Gastrocnemius medialis (tissue), 4 donors: ENCODE measurements at regions not wholly inside any gene's neighbourhood (a gene's known extent, or its start where the extent isn't known, plus 50 kb on each side); places are given as distances from the start of the nearest gene placed in this dataset.

Experiments
- ATAC-seq, 2 donors: fragments of 150-250 bp; one replicate each; pipeline ENCODE4 v1.9.1; 2016
- DNase-seq, 2 donors: peaks; one replicate each; pipeline ENCODE4 v3.0.0-alpha.2; 2019
- H3K27ac ChIP-seq, 4 donors: fragments of 200-600 bp; sonication (generic); 1 replicate in 1 of 4; 2 replicates in 3 of 4; pipeline ENCODE4 v1.5.1; 2016 to 2018; ENCODE audit warnings: mild to moderate bottlenecking in 2 of 4, moderate library complexity in 1 of 4
- H3K27me3 ChIP-seq, 3 donors: fragments of 200-600 bp; sonication (generic) in 2 of 3; 1 replicate in 1 of 3; 2 replicates in 2 of 3; pipeline versions ENCODE4 v1.5.1 to v1.6.0; 2016 to 2019; ENCODE audit warnings: mild to moderate bottlenecking in 1 of 3, moderate library complexity in 1 of 3
- H3K36me3 ChIP-seq, 2 donors: fragments of 200-600 bp; sonication (generic) in 1 of 2; one replicate each; pipeline ENCODE4 v1.5.1; 2017 to 2018
- H3K4me1 ChIP-seq, 2 donors: fragments of 200-600 bp; sonication (generic) in 1 of 2; one replicate each; pipeline ENCODE4 v1.5.1; 2016 to 2017; ENCODE audit warnings: mild to moderate bottlenecking in 2 of 2
- H3K4me3 ChIP-seq, 4 donors: fragments of 200-600 bp; sonication (generic) in 3 of 4; 1 replicate in 1 of 4; 2 replicates in 3 of 4; pipeline ENCODE4 v1.5.1; 2016 to 2019; ENCODE audit warnings: mild to moderate bottlenecking in 2 of 4
- H3K9me3 ChIP-seq, 3 donors: fragments of 200-600 bp; sonication (generic) in 2 of 3; 1 replicate in 1 of 3; 2 replicates in 2 of 3; pipeline ENCODE4 v1.5.1; 2016 to 2019
- POLR2A ChIP-seq, 2 donors: fragments of 450-650 bp; IDR thresholded peaks; one replicate each; pipeline ENCODE4 v1.6.1; 2017; ENCODE audit warnings: antibody characterized with exemption in 2 of 2, mild to moderate bottlenecking in 2 of 2, moderate library complexity in 2 of 2
- in situ Hi-C, 4 donors: fragments of 200-750 bp; cut with MboI; loops; one replicate each; pipeline versions ENCODE4 v1.15.0 to v1.8.0; 2017; ENCODE audit warnings: low sequenced_read_pairs in 4 of 4
- intact Hi-C: fragments of 100-400 bp; cut with DNase I; formaldehyde crosslinking; loops from one replicate; pipeline ENCODE4 v1.15.1; 2023; ENCODE audit warnings: low total_unique reads
- TF ChIP-seq, protein P1 (sequence below), 5 experiments: fragments of 450-650 bp in 3 of 5; fragments of 200-600 bp in 2 of 5; sonication (generic) in 2 of 5; IDR thresholded peaks in 4 of 5; conservative IDR thresholded peaks in 1 of 5; 1 replicate in 4 of 5; 2 replicates in 1 of 5; pipeline ENCODE4 v1.5.1; 2016 to 2019; ENCODE audit warnings: antibody characterized with exemption in 5 of 5, mild to moderate bottlenecking in 3 of 5, moderate library complexity in 3 of 5

DNA sequence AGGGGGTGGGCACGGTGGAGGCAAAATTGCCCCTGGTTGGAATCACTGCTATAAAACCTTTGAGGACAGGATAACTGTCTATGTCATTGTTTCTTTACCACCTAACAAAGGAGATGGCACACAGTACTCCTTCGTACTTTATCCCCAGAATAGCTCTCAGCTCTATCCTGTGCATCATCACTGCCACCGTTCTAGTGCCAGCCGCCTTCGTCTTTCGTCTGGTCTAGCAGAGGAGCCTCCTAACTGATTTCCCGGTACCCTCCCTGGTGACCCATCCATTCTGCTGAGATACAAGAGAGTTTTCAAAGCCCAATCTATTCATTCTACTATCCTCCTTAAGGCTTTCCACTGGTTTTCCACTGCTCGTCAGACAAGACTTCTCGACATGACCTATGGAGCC is 67.9 kb upstream of the PRICKLE2 start:
- H3K27ac ChIP-seq: no peak overlapping the region
- no peak for TF ChIP-seq POLR2A (IDR thresholded peaks at IDR 0.05)
- TF ChIP-seq, protein P1, sequence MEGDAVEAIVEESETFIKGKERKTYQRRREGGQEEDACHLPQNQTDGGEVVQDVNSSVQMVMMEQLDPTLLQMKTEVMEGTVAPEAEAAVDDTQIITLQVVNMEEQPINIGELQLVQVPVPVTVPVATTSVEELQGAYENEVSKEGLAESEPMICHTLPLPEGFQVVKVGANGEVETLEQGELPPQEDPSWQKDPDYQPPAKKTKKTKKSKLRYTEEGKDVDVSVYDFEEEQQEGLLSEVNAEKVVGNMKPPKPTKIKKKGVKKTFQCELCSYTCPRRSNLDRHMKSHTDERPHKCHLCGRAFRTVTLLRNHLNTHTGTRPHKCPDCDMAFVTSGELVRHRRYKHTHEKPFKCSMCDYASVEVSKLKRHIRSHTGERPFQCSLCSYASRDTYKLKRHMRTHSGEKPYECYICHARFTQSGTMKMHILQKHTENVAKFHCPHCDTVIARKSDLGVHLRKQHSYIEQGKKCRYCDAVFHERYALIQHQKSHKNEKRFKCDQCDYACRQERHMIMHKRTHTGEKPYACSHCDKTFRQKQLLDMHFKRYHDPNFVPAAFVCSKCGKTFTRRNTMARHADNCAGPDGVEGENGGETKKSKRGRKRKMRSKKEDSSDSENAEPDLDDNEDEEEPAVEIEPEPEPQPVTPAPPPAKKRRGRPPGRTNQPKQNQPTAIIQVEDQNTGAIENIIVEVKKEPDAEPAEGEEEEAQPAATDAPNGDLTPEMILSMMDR (IDR thresholded peaks at IDR 0.05 in 4 of 5, conservative IDR thresholded peaks at IDR 0.05 in 1 of 5): no peak
- in situ Hi-C loops: no loop called here

DNA sequence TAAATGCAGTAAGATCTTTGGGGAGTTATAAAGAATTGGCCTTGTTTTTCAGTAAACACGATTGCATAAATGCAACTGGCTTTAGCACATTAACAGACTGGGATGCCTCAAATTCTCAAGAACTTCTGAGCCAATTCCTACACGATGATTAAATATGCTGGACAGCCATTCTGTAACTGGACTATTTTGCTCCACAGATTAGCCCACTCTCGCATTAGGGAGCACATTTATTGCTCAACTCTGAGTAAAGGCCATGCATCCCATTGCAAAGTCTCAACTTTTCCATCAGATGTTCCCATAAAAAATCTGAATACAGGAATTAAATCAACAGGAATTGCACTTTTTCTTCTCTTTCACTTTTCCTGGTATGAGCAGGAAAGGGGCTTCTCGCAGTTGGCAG is 66.7 kb upstream of the PRICKLE2 start:
- H3K27me3 ChIP-seq: no peaks in the 10 kb centered on the region
- H3K4me3 ChIP-seq: no peak overlapping the region
- intact Hi-C loops: no loop called here
- H3K9me3 ChIP-seq: no peaks in the 10 kb centered on the region
- peak overlapping the region in 2 of 4 donors; percentile 43 to 50 for H3K27ac ChIP-seq
- no peaks in the 10 kb centered on the region for H3K4me1 ChIP-seq
- TF ChIP-seq, protein P1 (IDR thresholded peaks at IDR 0.05 in 4 of 5, conservative IDR thresholded peaks at IDR 0.05 in 1 of 5): no peak
- no peak for TF ChIP-seq POLR2A (IDR thresholded peaks at IDR 0.05)
- in situ Hi-C loops: no loop called here
- no peaks in the 10 kb centered on the region for H3K36me3 ChIP-seq
- peak in 1 of 2 donors; percentile 25 for DNase-seq
- peak; percentile 79 to 86 for ATAC-seq

More for the DNA sequence above, 67.9 kb upstream of the PRICKLE2 start:
- H3K4me3 ChIP-seq: no peak overlapping the region
- H3K27me3 ChIP-seq: no peaks in the 10 kb centered on the region
- intact Hi-C loops: no loop called here
- no peaks in the 10 kb centered on the region for H3K9me3 ChIP-seq
- ATAC-seq (no peak), DNase-seq (no peak)
- H3K4me1 ChIP-seq: no peaks in the 10 kb centered on the region
- H3K36me3 ChIP-seq: no peaks in the 10 kb centered on the region

DNA sequence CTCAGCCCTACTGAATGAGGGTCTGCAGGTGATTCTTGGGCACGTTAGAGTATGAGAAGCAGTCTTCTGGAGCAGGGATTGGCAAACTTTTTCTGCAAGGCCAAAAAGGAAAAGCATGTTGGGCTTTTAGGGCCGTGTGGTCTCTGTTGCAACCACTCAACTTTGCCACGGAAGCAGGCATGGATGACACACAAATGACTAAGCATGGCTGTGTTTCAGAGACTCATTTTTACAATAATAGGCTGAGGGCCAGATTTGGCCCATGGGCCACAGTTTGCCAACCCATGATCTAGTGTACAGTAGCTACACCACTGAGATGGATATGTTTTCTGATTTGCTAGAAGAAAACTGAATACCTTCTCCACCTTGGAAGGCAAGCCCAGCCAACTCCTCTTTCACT is 66.1 kb upstream of the PRICKLE2 start:
- in situ Hi-C loops: no loop called here
- Histone ChIP-seq H3K27me3 (no peaks in the 10 kb centered on the region), H3K4me3 (no peak overlapping the region), H3K27ac (peak overlapping the region in 2 of 4 donors; percentile 43 to 46), H3K9me3 (no peaks in the 10 kb centered on the region), H3K36me3 (no peaks in the 10 kb centered on the region), H3K4me1 (no peaks in the 10 kb centered on the region)
- ATAC-seq (peak; percentile 38 to 71), DNase-seq (peak in 1 of 2 donors; percentile 49)
- no peak for TF ChIP-seq POLR2A (IDR thresholded peaks at IDR 0.05)
- TF ChIP-seq, protein P1 (IDR thresholded peaks at IDR 0.05 in 4 of 5, conservative IDR thresholded peaks at IDR 0.05 in 1 of 5): no peak
- intact Hi-C loops: no loop called here

DNA sequence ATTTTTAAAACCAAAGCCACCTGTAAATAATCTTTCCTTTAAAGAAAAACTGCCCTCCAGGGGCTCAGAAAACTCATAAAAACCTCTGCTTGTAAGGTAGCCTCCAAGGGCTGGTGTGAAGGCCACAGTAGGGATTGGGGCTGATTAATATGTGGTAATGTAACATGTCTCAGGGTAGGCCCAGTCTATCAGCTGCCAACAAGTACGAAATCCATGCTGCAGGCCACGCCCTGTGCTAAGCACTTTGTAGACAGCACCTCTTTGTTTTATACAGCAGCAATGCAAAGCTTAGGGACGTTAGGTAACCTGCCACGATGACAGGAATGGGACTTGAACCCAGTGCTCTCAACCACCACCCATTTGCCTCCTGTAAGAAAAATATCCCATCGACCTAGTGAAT is 65.6 kb upstream of the PRICKLE2 start:
- no peaks in the 10 kb centered on the region for H3K9me3 ChIP-seq
- no peaks in the 10 kb centered on the region for H3K4me1 ChIP-seq
- intact Hi-C loops: no loop called here
- no peak overlapping the region for H3K27ac ChIP-seq
- in situ Hi-C loops: no loop called here
- DNase-seq (no peak), ATAC-seq (no peak)
- H3K36me3 ChIP-seq: no peaks in the 10 kb centered on the region
- no peak overlapping the region for H3K4me3 ChIP-seq
- H3K27me3 ChIP-seq: no peaks in the 10 kb centered on the region
- no peak for TF ChIP-seq POLR2A (IDR thresholded peaks at IDR 0.05)
- TF ChIP-seq, protein P1 (IDR thresholded peaks at IDR 0.05 in 4 of 5, conservative IDR thresholded peaks at IDR 0.05 in 1 of 5): no peak

DNA sequence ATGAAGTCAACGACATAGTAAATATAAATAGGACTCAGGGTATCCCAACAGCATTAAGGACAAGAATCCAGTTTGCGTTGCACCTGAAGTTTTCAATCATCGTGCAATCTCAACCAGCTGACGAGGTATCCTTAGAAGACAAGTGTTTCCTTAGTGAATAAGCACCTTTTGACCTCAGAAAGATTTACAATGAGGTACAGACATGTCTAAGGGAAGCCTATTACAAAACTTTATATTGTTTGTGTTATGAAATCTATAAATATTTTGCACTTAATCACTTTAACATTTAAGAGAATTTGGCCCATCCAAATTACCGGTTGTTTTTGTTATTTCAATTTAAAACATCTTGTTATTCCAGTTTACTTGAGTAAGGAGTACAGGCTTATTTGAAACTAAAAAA is 64.9 kb upstream of the PRICKLE2 start:
- Histone ChIP-seq H3K4me1 (no peaks in the 10 kb centered on the region), H3K27me3 (no peaks in the 10 kb centered on the region), H3K9me3 (no peaks in the 10 kb centered on the region), H3K4me3 (no peak overlapping the region), H3K27ac (no peak overlapping the region), H3K36me3 (no peaks in the 10 kb centered on the region)
- intact Hi-C loops: no loop called here
- ATAC-seq: no peak
- TF ChIP-seq, protein P1 (IDR thresholded peaks at IDR 0.05 in 4 of 5, conservative IDR thresholded peaks at IDR 0.05 in 1 of 5): no peak
- no peak for TF ChIP-seq POLR2A (IDR thresholded peaks at IDR 0.05)
- in situ Hi-C loops: no loop called here
- DNase-seq: no peak
